ENCODE measurements at regions not wholly inside any gene's neighbourhood (a gene's known extent, or its start where the extent isn't known, plus 50 kb on each side); places are given as distances from the start of the nearest gene placed in this dataset.

GRCh38 chr3:124276539-124277143 lies 284.7 kb upstream of the ROPN1 start:
- DNase-seq (ENCODE audit: low spot score): no peak

DNA sequence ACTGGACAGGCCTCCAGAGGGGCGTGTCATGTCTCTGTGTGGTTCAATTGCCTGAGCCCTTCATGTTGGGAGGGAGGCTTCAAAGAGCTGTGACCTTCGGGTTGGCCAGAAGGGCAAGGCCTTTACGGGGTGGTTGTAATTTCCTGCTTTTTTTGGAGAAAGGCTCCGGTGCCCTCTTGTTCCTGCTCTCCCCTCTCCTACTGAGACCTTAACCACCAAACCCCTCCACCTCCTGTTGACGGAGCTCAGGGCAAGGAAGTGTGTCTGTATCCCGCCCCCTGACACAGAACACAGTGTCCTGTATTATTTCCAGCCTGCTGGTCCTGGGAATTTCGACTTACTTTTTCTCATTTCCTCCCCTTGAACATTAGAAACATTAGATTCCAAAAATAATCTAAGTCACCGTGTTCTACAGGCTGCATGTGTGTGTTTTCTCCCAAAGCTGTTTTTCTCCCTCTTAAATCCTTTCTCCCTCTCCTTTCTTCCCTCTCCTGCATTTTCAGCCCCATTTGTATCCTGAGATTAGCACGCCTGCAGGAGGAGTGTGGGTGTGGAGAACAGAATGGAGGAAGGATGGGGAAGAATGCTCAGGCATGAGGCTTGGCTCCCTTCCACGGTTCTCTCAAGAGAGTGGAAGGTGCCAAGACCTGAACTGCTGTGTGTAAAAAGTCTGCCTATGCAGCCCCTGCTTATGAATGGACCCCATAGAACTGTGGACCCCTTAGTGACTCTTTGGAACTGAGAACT lies 285.4 kb upstream of the ROPN1 start:
- no peak for DNase-seq (ENCODE audit: low spot score)

- DNase-seq (ENCODE audit: low spot score): no peak
Measured at GRCh38 chr3:124281453-124282316, 289.8 kb upstream of the ROPN1 start.

GRCh38 chr3:124282751-124283651 lies 291.1 kb upstream of the ROPN1 start:
- DNase-seq (ENCODE audit: low spot score): no peak

- DNase-seq (ENCODE audit: low spot score): no peak
Measured at GRCh38 chr3:124283652-124284023, 291.7 kb upstream of the ROPN1 start.

DNA sequence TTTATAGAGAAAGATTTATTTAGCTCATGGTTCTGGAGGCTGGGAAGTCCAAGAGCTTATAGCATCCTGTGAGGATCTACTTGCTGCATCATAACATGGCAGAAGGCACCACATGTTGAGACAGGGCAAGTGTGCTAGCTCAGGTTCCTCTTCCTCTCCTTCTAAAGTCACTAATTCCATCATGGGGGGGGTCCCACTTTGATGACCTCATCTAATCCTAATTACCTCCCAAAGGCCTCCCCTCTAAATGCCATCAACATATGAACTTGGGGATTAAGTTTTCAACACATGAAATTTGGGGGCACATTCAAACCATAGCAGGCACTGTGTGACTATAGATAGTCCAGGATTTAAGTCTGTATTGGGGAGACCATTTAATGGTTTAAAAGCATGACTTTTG lies 297.1 kb upstream of the ROPN1 start:
- DNase-seq (ENCODE audit: low spot score): no peak

DNA sequence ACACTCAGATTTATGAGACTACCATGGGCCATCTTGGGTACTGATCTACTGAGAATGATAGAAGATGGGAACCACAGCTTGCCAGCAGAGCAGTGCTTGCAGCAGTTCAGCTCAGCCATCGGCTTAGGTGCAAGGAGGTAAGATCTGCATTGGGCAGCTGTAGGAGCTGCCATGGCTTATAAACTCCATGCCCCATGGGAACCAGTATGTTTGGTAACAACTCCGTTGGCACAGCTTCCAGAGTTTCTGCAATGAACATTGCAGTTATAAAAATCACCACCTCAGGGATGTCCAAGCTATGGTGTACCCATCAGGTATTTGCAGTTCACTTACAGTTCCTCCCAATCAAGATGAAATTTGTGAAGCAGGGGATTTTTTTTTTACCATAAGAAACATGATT lies 299.1 kb upstream of the ROPN1 start:
- no peak for DNase-seq (ENCODE audit: low spot score)

DNA sequence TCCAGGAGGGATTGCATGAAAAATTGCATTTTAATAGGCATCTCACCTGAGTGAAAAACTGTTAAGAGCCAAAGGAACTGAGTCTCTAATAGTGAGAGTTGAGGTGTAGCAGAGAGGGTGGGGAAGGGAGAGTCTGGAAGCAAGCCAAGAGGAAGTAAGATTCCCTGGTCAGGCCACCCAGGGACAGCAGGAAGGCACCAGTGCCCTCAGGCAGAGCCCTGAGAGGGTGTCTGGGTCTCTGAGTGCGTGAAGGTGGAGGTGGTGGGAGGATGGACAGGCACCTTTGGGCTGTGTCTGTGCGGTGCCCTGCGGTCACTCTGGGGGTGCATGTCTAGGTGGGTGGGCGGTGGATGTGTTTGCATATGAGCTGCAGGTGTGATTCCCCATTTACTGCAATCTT lies 300.4 kb upstream of the ROPN1 start:
- no peak for DNase-seq (ENCODE audit: low spot score)

GRCh38 chr3:124293584-124293983 lies 301.7 kb upstream of the ROPN1 start:
- no peak for DNase-seq (ENCODE audit: low spot score)

DNA sequence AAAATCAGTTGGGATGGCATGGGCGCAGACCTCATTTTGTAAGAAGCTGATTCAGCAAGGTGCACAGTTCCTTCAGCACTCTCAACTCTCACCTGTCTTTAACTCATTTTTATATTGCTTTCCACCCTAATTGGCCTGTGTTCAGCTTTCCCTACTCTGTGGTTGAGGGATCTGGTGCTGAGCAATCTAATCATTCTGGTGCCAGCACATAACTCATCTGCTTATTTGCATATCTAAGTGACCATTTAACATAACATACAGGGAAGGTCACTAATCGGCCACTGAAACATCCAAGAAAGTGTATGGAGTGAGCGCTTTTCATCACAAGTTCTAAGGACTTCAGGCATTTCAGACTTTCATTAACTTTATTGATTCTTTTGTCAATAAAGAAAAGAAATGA lies 303.4 kb upstream of the ROPN1 start:
- DNase-seq (ENCODE audit: low spot score): no peak

GRCh38 chr3:124296406-124296805 lies 304.5 kb upstream of the ROPN1 start:
- DNase-seq (ENCODE audit: low spot score): no peak

- no peak for DNase-seq (ENCODE audit: low spot score)
Measured at GRCh38 chr3:124297062-124297980, 305.4 kb upstream of the ROPN1 start.

- DNase-seq (ENCODE audit: low spot score): no peak
Measured at GRCh38 chr3:124298301-124298700, 306.4 kb upstream of the ROPN1 start.

DNA sequence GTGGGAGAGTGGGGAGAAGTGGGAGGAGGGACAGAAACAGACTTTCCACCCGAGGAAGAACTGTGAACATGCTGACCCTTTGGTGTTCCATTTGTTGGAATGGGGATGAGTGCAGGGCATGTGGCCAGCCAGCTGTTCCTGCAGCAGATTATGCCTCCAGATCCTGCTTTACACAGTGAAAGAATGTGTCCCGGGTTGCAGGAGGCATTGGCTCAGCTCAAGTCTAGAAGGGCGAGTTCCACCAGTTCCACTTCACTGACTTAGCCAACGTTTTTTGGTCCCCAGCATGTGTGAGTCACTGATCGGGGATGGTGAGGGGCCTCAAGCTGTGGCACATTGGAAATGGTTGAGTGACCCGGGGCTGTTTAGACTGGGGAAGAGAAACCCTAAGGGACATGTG lies 307.0 kb upstream of the ROPN1 start:
- DNase-seq (ENCODE audit: low spot score): no peak

- DNase-seq (ENCODE audit: low spot score): no peak
Measured at GRCh38 chr3:124299831-124300230, 307.9 kb upstream of the ROPN1 start.

GRCh38 chr3:124300416-124300815 lies 308.5 kb upstream of the ROPN1 start:
- no peak for DNase-seq (ENCODE audit: low spot score)

DNA sequence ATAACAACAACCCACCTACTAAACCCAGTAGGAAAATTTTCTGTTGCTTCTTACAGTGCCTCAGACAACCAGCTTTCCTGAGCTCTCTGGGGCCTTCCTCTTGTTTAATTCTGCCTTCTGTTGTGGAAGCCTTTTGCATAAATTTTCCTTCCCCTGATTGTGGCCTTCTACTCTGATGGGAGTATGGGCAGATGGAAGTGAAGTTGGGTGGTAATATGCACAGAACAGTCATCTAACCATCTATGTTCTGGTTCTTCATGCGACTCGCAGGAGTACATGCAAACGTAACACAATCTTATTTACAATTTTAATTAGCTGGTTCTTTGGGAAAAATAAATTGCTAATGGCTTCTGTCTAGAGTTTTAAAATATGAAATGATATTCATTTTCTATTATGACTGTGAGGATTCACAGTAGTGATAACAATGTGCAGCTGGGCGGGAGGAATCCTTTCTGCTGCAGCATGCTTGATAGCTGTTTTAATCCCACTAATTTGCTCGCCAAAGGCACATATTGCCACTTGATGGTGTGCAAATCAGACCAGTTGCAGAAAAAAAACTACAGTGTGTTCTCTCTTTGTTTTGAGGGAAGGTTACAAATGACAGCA lies 311.5 kb upstream of the ROPN1 start:
- no peak for DNase-seq (ENCODE audit: low spot score)

GRCh38 chr3:124306665-124307064 lies 314.7 kb upstream of the ROPN1 start:
- DNase-seq (ENCODE audit: low spot score): no peak

- DNase-seq (ENCODE audit: low spot score): no peak
Measured at GRCh38 chr3:124313621-124314020, 321.7 kb upstream of the ROPN1 start.

DNA sequence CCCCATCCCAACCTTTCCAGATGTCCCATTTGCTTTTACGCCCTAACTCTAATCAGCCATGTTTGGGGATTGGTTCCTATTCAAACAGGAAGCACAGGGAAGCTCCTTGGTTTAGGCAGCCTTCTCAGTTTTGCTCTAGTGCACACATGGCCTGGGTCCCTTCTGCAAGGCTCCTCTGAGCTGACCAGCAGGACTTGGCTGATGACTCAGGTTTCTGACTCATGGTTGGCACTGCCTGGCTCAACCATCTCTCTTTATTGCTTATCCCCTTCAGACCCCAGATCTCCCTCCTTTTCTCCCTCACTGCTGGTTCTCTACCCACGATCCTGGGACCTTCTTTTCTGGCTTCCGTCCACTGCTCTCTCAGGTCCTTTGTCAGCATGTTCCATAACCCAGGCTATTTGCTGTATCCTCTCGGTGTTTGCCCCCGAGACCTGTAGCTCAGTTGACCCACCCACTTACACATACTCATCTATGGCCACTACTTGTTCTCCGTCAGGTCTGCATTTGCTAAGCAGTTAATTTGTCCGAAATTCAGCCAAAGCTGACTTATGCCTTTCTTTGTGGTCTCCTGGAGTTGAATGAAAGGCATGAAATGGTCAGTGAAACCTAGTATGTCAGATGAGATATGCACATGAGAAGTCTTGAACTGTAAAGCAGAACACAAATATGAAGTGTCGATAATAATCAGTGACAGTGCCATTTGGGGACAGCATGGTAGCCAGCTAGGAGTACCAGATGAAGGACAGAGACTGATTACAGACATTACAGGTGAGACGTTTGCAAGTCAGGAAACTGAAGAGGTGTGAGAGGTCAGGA lies 323.5 kb upstream of the ROPN1 start:
- DNase-seq (ENCODE audit: low spot score): no peak

Data from hematopoietic multipotent progenitor cell treated with erythropoietin and hydrocortisone succinate and interleukin-3 and kit ligand, for 17 days (in vitro differentiated cells).